Suprapubic skin (tissue), 4 donors: ENCODE measurements at regions not wholly inside any gene's neighbourhood (a gene's known extent, or its start where the extent isn't known, plus 50 kb on each side); places are given as distances from the start of the nearest gene placed in this dataset.

Experiments
- DNase-seq, 2 donors: peaks; one replicate each; pipeline ENCODE4 v3.0.0-alpha.2; 2019; ENCODE audit warnings: low spot score in 2 of 2
- H3K27ac ChIP-seq: fragments of 200-600 bp; sonication (generic); one replicate; pipeline ENCODE4 v1.5.1; 2019
- H3K27me3 ChIP-seq: fragments of 200-600 bp; sonication (generic); one replicate; pipeline ENCODE4 v1.5.1; 2019
- H3K36me3 ChIP-seq: fragments of 200-600 bp; sonication (generic); one replicate; pipeline ENCODE4 v1.5.1; 2019
- H3K4me1 ChIP-seq: fragments of 200-600 bp; sonication (generic); one replicate; pipeline ENCODE4 v1.5.1; 2019
- H3K4me3 ChIP-seq: fragments of 200-600 bp; sonication (generic); one replicate; pipeline ENCODE4 v1.5.1; 2019; ENCODE audit warnings: mild to moderate bottlenecking
- H3K9me3 ChIP-seq: fragments of 200-600 bp; sonication (generic); one replicate; pipeline ENCODE4 v1.5.1; 2019
- EP300 ChIP-seq: sonication (generic); formaldehyde crosslinking; IDR thresholded peaks from one replicate; pipeline ENCODE4 v1.6.1; 2017; ENCODE audit warnings: antibody characterized with exemption
- POLR2A ChIP-seq, 2 donors: fragments of 450-650 bp; IDR thresholded peaks; one replicate each; pipeline ENCODE4 v1.6.1; 2017; ENCODE audit warnings: antibody characterized with exemption in 2 of 2, mild to moderate bottlenecking in 2 of 2, moderate library complexity in 2 of 2
- POLR2AphosphoS5 ChIP-seq, 3 donors: sonication (generic); formaldehyde crosslinking; IDR thresholded peaks; one replicate each; pipeline ENCODE4 v1.6.1; 2017; ENCODE audit warnings: antibody characterized with exemption in 3 of 3
- WGBS: methylation state at CpG from one replicate; pipeline ENCODE4 v1.1.5; 2018; 5-methylcytosine and 5-hydroxymethylcytosine counted together
- TF ChIP-seq, protein P1 (sequence below), 2 donors: fragments of 200-600 bp in 1 of 2; fragments of 450-650 bp in 1 of 2; sonication (generic) in 1 of 2; IDR thresholded peaks; one replicate each; pipeline ENCODE4 v1.5.1; 2016 to 2019; ENCODE audit warnings: antibody characterized with exemption in 2 of 2, mild to moderate bottlenecking in 1 of 2, moderate library complexity in 1 of 2

DNA sequence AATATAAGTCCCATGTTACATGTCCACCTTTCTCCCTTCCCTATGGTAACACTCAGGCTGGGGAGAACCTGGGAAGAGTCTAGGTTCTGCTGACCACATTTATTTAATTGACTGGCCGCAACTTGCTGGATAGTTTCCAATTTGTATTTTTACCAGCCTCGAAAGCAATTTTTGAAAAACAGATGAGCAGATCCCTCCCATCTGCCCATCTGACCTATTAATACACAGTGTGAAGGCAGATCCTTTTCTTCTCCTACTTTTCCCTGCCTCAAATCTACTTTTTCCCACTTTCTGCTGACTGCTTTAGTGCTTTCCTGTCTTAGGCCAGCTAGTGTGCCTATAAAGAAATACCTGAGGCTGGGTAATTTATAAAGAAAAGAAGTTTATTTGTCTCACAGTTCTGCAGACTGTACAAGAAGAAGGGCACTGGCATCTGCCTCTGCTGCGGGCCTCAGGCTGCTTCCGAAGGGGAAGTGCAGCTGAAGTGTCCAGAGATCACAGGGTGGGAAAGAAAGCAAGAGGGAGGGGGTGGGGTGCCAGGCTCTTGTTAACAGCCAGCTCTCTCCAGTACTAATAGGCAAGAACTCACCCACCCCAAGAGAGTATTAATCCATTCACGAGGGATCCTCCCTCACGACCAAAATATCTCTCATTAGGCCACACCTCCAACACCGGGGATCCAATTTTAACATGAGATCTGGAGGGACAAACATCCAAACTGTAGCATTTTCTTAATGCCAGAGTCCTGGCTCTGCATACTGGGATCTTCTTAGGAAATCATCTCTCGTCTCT lies 336.0 kb upstream of the IGFBP3 start:
- Histone ChIP-seq H3K4me3 (no peak overlapping the region), H3K36me3 (no peaks in the 10 kb centered on the region), H3K9me3 (peaks cover 15% of the 10 kb centered on the region), H3K27me3 (no peaks in the 10 kb centered on the region), H3K4me1 (peaks cover 17% of the 10 kb centered on the region), H3K27ac (no peak overlapping the region)
- TF ChIP-seq, protein P1, sequence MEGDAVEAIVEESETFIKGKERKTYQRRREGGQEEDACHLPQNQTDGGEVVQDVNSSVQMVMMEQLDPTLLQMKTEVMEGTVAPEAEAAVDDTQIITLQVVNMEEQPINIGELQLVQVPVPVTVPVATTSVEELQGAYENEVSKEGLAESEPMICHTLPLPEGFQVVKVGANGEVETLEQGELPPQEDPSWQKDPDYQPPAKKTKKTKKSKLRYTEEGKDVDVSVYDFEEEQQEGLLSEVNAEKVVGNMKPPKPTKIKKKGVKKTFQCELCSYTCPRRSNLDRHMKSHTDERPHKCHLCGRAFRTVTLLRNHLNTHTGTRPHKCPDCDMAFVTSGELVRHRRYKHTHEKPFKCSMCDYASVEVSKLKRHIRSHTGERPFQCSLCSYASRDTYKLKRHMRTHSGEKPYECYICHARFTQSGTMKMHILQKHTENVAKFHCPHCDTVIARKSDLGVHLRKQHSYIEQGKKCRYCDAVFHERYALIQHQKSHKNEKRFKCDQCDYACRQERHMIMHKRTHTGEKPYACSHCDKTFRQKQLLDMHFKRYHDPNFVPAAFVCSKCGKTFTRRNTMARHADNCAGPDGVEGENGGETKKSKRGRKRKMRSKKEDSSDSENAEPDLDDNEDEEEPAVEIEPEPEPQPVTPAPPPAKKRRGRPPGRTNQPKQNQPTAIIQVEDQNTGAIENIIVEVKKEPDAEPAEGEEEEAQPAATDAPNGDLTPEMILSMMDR (IDR thresholded peaks at IDR 0.05): no peak
- TF ChIP-seq POLR2AphosphoS5 (IDR thresholded peaks at IDR 0.05) (no peak), POLR2A (IDR thresholded peaks at IDR 0.05) (no peak), EP300 (no peak)
- no peak for DNase-seq
- 62% methylated on average over 8 of the region's 8 CpGs for WGBS

GRCh38 chr7:46253520-46253919 lies 332.4 kb upstream of the IGFBP3 start:
- H3K9me3 ChIP-seq: no peaks in the 10 kb centered on the region
- WGBS: 53% methylated on average over 1 of the region's 1 CpG
- DNase-seq: no peak
- no peaks in the 10 kb centered on the region for H3K27me3 ChIP-seq
- no peaks in the 10 kb centered on the region for H3K36me3 ChIP-seq
- H3K4me1 ChIP-seq: peaks cover 17% of the 10 kb centered on the region
- TF ChIP-seq POLR2A (IDR thresholded peaks at IDR 0.05) (no peak), EP300 (no peak), POLR2AphosphoS5 (IDR thresholded peaks at IDR 0.05) (no peak)
- TF ChIP-seq, protein P1 (IDR thresholded peaks at IDR 0.05): no peak
- no peak overlapping the region for H3K27ac ChIP-seq
- no peak overlapping the region for H3K4me3 ChIP-seq

GRCh38 chr7:46247664-46248063 lies 326.6 kb upstream of the IGFBP3 start:
- DNase-seq: no peak
- Histone ChIP-seq H3K36me3 (no peaks in the 10 kb centered on the region), H3K4me3 (no peak overlapping the region), H3K9me3 (no peaks in the 10 kb centered on the region), H3K4me1 (no peaks in the 10 kb centered on the region), H3K27ac (no peak overlapping the region), H3K27me3 (no peaks in the 10 kb centered on the region)
- no peak for TF ChIP-seq POLR2AphosphoS5 (IDR thresholded peaks at IDR 0.05)
- no peak for TF ChIP-seq EP300
- TF ChIP-seq, protein P1 (IDR thresholded peaks at IDR 0.05): no peak
- TF ChIP-seq POLR2A (IDR thresholded peaks at IDR 0.05): no peak
- 93% methylated on average over 1 of the region's 1 CpG for WGBS

- no peak overlapping the region for H3K27ac ChIP-seq
These were observed 324.6 kb upstream of the IGFBP3 start for GRCh38 chr7:46245586-46246111.

DNA sequence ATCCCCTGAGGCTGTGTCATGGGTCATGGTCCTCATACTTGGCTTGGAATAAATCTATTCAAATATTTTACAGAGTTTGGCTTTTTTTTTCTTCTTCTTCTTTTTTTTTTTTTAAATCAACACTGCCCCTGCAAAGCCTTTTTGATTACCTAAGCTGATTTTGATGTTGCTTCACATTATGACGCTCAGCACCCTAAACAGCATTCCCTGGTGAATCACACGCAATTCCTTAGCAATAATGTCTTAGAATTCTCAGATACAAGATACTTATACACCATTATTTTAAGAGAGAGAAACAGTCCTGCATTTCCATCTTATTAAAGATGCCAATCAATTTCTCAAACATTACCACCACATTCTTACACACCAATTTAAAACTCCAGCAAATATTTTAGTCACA lies 323.7 kb upstream of the IGFBP3 start:
- Histone ChIP-seq H3K4me3 (no peak overlapping the region), H3K9me3 (peaks cover 2% of the 10 kb centered on the region), H3K36me3 (no peaks in the 10 kb centered on the region), H3K4me1 (no peaks in the 10 kb centered on the region), H3K27ac (no peak overlapping the region), H3K27me3 (no peaks in the 10 kb centered on the region)
- TF ChIP-seq EP300 (no peak), POLR2AphosphoS5 (IDR thresholded peaks at IDR 0.05) (no peak), POLR2A (IDR thresholded peaks at IDR 0.05) (no peak)
- TF ChIP-seq, protein P1 (IDR thresholded peaks at IDR 0.05): no peak
- DNase-seq: no peak
- WGBS: 67% methylated on average over 2 of the region's 2 CpGs

More at GRCh38 chr7:46245586-46246111, 324.6 kb upstream of the IGFBP3 start:
- no peak for DNase-seq
- H3K27me3 ChIP-seq: no peaks in the 10 kb centered on the region
- no peaks in the 10 kb centered on the region for H3K36me3 ChIP-seq
- peaks cover 2% of the 10 kb centered on the region for H3K9me3 ChIP-seq
- WGBS: 88% methylated on average over 4 of the region's 4 CpGs
- TF ChIP-seq, protein P1 (IDR thresholded peaks at IDR 0.05): no peak
- TF ChIP-seq EP300 (no peak), POLR2AphosphoS5 (IDR thresholded peaks at IDR 0.05) (no peak), POLR2A (IDR thresholded peaks at IDR 0.05) (no peak)
- no peak overlapping the region for H3K4me3 ChIP-seq
- no peaks in the 10 kb centered on the region for H3K4me1 ChIP-seq
